ENCODE measurements at regions not wholly inside any gene's neighbourhood (a gene's known extent, or its start where the extent isn't known, plus 50 kb on each side); places are given as distances from the start of the nearest gene placed in this dataset.

DNA sequence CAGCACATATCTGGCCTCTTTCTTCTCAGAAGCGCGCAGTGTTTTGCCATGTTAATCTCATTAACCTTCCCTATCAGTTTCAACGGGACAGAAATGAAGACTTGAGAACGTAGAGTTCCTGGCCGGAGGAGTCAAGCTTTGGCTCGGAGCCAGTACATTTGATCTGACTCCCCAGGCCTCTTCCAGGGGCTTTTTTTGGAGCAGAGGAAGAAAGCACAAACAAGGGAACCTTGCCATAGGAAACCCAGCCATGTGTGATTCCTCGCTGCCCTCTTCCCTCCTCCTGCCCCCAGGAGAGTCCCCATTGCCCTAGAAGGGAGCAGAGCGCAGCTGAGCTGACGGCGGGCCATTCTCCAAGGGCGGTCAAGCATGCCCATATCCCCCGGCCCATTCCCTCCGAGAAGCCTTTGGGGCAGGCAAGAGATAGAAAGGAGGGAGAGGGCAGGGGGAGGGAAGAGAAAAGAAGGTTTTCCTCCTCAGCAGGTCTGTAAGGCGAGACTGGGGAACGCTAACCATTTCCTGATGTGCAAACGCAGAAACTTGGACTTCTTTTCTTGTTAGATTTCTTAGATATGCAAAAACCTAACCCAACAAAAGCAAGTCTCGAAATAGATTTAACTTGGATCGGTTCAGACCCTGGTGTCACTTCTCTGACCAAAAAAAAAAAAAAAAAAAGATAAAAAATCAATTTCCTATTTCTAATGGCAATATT is 63.7 kb upstream of the POU3F3 start:
- in situ Hi-C loops (cut with HindIII; ENCODE audit: low sequenced_read_pairs) = no loop called here
- DNase-seq (ENCODE audit: low spot score) = peak; percentile 10

- DNase-seq (ENCODE audit: low spot score) = peak; percentile 8
- in situ Hi-C loops (cut with HindIII; ENCODE audit: low sequenced_read_pairs) = no loop called here
Measured at GRCh38 chr2:104790901-104791495, 62.9 kb upstream of the POU3F3 start.

GRCh38 chr2:104793966-104794365 is 59.9 kb upstream of the POU3F3 start:
- DNase-seq (ENCODE audit: low spot score) = no peak

DNA sequence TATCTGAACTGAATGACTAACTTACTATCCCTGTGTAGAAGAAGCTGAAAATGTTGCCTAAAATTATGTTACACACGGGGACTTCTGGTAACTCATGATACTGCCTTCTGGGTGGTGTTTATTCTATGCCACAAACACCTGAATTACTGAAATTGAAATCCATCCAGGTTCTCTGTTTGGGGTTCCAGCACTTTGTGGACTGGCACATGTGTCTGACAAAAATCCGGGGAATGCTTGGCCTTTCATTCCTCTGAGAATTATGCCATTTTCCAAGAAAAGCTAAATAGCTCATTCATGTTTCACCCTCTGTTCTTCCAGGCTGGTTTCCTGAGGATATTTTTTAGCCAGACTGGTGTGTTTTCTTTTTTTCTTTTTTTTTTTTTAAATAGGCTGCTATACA is 59.5 kb upstream of the POU3F3 start:
- in situ Hi-C loops (cut with HindIII; ENCODE audit: low sequenced_read_pairs) = no loop called here
- no peak for DNase-seq (ENCODE audit: low spot score)

More at GRCh38 chr2:104793966-104794365, 59.9 kb upstream of the POU3F3 start:
- in situ Hi-C loops (cut with HindIII; ENCODE audit: low sequenced_read_pairs) = no loop called here

All from G401 (cell line).